ENCODE measurements at regions not wholly inside any gene's neighbourhood (a gene's known extent, or its start where the extent isn't known, plus 50 kb on each side); places are given as distances from the start of the nearest gene placed in this dataset.

DNA sequence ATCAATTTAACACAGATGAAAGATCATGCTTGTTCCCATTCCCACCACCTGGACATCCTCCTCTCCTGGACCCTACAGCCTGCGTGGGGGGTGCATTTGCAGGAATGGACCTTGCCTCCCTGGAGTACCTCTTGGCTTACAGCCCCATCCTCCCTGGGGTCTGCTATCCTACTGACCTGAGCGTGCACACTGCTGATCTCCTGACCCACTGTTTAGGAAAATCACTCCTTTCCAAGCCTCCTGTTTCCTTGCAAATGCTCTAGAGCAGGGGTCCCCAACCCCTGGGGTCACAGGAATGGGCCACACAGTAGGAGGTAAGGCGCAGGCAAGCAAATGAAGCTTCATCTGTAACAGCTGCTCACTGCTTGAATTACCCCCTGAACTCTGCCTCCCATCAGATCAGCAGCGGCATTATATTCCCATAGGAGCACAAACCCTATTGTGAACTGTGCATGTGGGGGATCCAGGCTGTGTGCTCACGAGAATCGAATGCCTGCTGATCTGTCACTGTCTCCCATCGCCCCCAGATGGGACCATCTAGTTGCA lies 88.2 kb upstream of the SEPTIN5 start (continued):
- TF ChIP-seq NR2C2 (CRISPR knock-in tag; IDR thresholded peaks at IDR 0.05) (no peak), NR2C2 (tag; IDR thresholded peaks at IDR 0.05) (no peak), NBN (IDR thresholded peaks at IDR 0.05; ENCODE audit: low read depth) (no peak), THRAP3 (IDR thresholded peaks at IDR 0.05; ENCODE audit: borderline replicate concordance) (no peak), ZNF184 (CRISPR knock-in tag; IDR thresholded peaks at IDR 0.05) (no peak), FOXJ2 (tag; IDR thresholded peaks at IDR 0.05) (no peak), ZNF224 (CRISPR knock-in tag; IDR thresholded peaks at IDR 0.05) (no peak), GATAD2B (IDR thresholded peaks at IDR 0.05; ENCODE audit: borderline replicate concordance) (no peak), RAD51 (IDR thresholded peaks at IDR 0.05; ENCODE audit: borderline replicate concordance, low read depth) (no peak), NFIC (IDR thresholded peaks at IDR 0.05) (peak; percentile 18; the same call in 1 of the 2 replicates), BRF1 (IDR thresholded peaks at IDR 0.05; ENCODE audit: borderline replicate concordance, extremely low read depth, insufficient read length) (no peak), NFE2 (IDR thresholded peaks at IDR 0.05; ENCODE audit: low read depth) (no peak), SNRNP70 (optimal IDR thresholded peaks at IDR 0.05; ENCODE audit: low read depth, low read length) (no peak), NRF1 (conservative IDR thresholded peaks at IDR 0.05 in 1 of 2, IDR thresholded peaks at IDR 0.05 in 1 of 2) (no peak), NR4A1 (CRISPR knock-in tag; IDR thresholded peaks at IDR 0.05) (0 out of 2 replicates have a peak, but pooled peaks have one; percentile 10), NR4A1 (tag; IDR thresholded peaks at IDR 0.05) (no peak), ZNF583 (CRISPR knock-in tag; IDR thresholded peaks at IDR 0.05) (no peak), STAG1 (CRISPR knock-in tag; IDR thresholded peaks at IDR 0.05; ENCODE audit: borderline replicate concordance) (no peak), SMAD2 (IDR thresholded peaks at IDR 0.05; ENCODE audit: low read depth, low read length) (no peak), PHF21A (IDR thresholded peaks at IDR 0.05; ENCODE audit: borderline replicate concordance, low read depth) (no peak)
- TF ChIP-seq, protein P1, sequence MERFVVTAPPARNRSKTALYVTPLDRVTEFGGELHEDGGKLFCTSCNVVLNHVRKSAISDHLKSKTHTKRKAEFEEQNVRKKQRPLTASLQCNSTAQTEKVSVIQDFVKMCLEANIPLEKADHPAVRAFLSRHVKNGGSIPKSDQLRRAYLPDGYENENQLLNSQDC (CRISPR knock-in tag; IDR thresholded peaks at IDR 0.05): no peak
- TF ChIP-seq, protein P2, sequence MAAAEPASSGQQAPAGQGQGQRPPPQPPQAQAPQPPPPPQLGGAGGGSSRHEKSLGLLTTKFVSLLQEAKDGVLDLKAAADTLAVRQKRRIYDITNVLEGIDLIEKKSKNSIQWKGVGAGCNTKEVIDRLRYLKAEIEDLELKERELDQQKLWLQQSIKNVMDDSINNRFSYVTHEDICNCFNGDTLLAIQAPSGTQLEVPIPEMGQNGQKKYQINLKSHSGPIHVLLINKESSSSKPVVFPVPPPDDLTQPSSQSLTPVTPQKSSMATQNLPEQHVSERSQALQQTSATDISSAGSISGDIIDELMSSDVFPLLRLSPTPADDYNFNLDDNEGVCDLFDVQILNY (CRISPR knock-in tag; IDR thresholded peaks at IDR 0.05): no peak
- TF ChIP-seq, protein P3, sequence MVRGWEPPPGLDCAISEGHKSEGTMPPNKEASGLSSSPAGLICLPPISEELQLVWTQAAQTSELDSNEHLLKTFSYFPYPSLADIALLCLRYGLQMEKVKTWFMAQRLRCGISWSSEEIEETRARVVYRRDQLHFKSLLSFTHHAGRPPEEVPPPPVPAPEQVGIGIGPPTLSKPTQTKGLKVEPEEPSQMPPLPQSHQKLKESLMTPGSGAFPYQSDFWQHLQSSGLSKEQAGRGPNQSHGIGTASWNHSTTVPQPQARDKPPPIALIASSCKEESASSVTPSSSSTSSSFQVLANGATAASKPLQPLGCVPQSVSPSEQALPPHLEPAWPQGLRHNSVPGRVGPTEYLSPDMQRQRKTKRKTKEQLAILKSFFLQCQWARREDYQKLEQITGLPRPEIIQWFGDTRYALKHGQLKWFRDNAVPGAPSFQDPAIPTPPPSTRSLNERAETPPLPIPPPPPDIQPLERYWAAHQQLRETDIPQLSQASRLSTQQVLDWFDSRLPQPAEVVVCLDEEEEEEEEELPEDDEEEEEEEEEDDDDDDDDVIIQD (CRISPR knock-in tag; IDR thresholded peaks at IDR 0.05): no peak
- TF ChIP-seq, protein P4, sequence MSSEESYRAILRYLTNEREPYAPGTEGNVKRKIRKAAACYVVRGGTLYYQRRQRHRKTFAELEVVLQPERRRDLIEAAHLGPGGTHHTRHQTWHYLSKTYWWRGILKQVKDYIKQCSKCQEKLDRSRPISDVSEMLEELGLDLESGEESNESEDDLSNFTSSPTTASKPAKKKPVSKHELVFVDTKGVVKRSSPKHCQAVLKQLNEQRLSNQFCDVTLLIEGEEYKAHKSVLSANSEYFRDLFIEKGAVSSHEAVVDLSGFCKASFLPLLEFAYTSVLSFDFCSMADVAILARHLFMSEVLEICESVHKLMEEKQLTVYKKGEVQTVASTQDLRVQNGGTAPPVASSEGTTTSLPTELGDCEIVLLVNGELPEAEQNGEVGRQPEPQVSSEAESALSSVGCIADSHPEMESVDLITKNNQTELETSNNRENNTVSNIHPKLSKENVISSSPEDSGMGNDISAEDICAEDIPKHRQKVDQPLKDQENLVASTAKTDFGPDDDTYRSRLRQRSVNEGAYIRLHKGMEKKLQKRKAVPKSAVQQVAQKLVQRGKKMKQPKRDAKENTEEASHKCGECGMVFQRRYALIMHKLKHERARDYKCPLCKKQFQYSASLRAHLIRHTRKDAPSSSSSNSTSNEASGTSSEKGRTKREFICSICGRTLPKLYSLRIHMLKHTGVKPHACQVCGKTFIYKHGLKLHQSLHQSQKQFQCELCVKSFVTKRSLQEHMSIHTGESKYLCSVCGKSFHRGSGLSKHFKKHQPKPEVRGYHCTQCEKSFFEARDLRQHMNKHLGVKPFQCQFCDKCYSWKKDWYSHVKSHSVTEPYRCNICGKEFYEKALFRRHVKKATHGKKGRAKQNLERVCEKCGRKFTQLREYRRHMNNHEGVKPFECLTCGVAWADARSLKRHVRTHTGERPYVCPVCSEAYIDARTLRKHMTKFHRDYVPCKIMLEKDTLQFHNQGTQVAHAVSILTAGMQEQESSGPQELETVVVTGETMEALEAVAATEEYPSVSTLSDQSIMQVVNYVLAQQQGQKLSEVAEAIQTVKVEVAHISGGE (CRISPR knock-in tag; IDR thresholded peaks at IDR 0.05): peak in 1 of 3 experiments; percentile 34; a peak in 1 of 6 replicates
